ENCODE measurements at regions not wholly inside any gene's neighbourhood (a gene's known extent, or its start where the extent isn't known, plus 50 kb on each side); places are given as distances from the start of the nearest gene placed in this dataset.
A peak's percentile ranks its signal among the peaks of the same experiment; 100 is the strongest.

GRCh38 chr3:150049317-150049716 lies 78.6 kb upstream of the PFN2 start:
- DNase-seq (ENCODE audit: low read depth), result no peak
- TF ChIP-seq CTCF (IDR thresholded peaks at IDR 0.05; ENCODE audit: control insufficient read depth, extremely low read depth, insufficient read depth), result no peak

GRCh38 chr3:150041877-150042276 lies 71.2 kb upstream of the PFN2 start:
- no peak for DNase-seq (ENCODE audit: low read depth)
- no peak for TF ChIP-seq CTCF (IDR thresholded peaks at IDR 0.05; ENCODE audit: control insufficient read depth, extremely low read depth, insufficient read depth)

More at GRCh38 chr3:150049317-150049716, 78.6 kb upstream of the PFN2 start:
- no peak overlapping the region for H3K4me3 ChIP-seq (ENCODE audit: low read depth, low read length)

GRCh38 chr3:150040097-150040496 lies 69.4 kb upstream of the PFN2 start:
- H3K4me3 ChIP-seq (ENCODE audit: low read depth, low read length), result no peak overlapping the region
- no peak for TF ChIP-seq CTCF (IDR thresholded peaks at IDR 0.05; ENCODE audit: control insufficient read depth, extremely low read depth, insufficient read depth)
- peak; percentile 14 for DNase-seq (ENCODE audit: low read depth)

More at GRCh38 chr3:150041877-150042276, 71.2 kb upstream of the PFN2 start:
- no peak overlapping the region for H3K4me3 ChIP-seq (ENCODE audit: low read depth, low read length)

- no peak overlapping the region for H3K4me3 ChIP-seq (ENCODE audit: low read depth, low read length)
- DNase-seq (ENCODE audit: low read depth), result no peak
- no peak for TF ChIP-seq CTCF (IDR thresholded peaks at IDR 0.05; ENCODE audit: control insufficient read depth, extremely low read depth, insufficient read depth)
These were observed 68.1 kb upstream of the PFN2 start for GRCh38 chr3:150038830-150039229.

DNA sequence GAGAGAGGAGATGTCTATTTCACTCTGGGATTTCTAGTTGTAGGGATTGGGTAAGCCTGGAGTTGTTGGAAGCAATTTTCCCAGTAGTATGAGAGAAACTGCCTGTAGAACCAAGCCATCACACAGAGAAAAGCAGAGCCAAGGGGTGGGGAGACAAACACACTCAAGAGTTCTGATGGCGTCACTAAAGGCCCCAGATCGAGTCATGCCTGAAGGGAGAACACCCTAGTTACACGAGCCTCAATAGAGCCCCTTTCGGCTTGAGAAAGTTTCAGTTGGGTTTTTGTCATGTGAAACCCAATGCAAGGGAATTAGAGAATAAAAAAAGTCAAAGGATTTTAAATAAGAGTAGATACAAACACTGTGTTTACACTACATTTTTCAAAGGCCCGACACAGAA lies 66.1 kb upstream of the PFN2 start:
- TF ChIP-seq CTCF (IDR thresholded peaks at IDR 0.05; ENCODE audit: control insufficient read depth, extremely low read depth, insufficient read depth), result no peak
- DNase-seq (ENCODE audit: low read depth), result no peak
- no peak overlapping the region for H3K4me3 ChIP-seq (ENCODE audit: low read depth, low read length)

DNA sequence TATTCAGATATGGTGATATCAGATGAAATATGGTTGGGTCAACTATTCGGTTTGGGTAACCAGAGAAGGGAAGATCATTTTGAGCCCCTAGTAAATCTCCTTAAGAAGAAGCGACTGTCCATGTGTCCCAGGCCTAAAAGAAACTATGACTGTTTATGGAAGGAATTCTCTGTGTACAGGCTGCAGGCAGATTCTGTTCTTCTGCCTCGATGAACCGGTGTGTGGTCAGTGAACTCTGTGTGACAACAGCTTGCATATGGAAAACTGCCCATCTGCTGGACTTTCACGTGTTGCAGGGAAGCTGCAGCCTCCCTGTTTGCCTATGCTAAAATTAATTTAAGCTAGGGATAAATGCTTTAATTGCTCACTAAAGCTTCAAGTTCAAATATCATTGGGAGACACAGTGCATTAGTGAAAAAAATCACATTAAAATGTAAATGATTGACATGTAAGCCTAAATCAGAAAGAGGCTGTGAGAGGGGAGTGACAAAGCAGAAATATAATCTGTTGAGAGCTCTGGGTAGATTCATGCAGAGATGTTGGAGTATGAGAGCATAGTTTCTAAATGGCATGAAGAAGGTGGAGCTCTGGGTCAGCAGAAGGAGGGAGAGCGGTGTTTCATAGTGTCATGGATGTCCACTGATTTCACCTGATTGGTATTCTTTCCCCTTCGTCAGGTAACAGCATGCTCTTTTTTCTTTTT lies 65.4 kb upstream of the PFN2 start:
- no peak for DNase-seq (ENCODE audit: low read depth)
- no peak overlapping the region for H3K4me3 ChIP-seq (ENCODE audit: low read depth, low read length)
- TF ChIP-seq CTCF (IDR thresholded peaks at IDR 0.05; ENCODE audit: control insufficient read depth, extremely low read depth, insufficient read depth), result no peak

DNA sequence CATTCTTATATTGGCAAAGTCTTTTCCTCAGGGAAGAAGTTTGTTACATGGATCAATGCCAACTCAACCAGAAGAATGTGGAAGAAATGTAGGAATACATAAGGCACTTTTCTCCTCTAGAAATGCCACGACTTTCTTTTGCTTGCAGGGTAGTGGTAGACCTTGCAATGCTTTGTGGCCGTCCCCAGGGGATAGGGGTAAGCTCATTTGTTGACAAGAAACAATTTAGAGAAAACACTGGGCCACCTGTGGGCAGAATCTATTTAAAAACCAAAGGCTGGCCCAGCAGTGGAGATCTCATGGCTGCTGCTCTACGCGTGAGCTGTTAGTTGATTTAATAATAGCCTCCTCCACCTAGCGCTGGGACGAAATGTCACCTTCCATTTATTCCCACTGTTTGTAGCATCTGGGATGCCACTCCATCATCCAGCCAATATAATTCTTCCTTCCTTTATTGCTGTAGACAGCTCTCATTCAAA lies 64.6 kb upstream of the PFN2 start:
- no peak for TF ChIP-seq CTCF (IDR thresholded peaks at IDR 0.05; ENCODE audit: control insufficient read depth, extremely low read depth, insufficient read depth)
- H3K4me3 ChIP-seq (ENCODE audit: low read depth, low read length), result no peak overlapping the region
- no peak for DNase-seq (ENCODE audit: low read depth)

Measured in LNCaP clone FGC (cell line).